ENCODE measurements at regions not wholly inside any gene's neighbourhood (a gene's known extent, or its start where the extent isn't known, plus 50 kb on each side); places are given as distances from the start of the nearest gene placed in this dataset.

GRCh38 chr3:76735152-76735551 is 304.7 kb upstream of the ROBO2 start (continued):
- TF ChIP-seq, protein P1, sequence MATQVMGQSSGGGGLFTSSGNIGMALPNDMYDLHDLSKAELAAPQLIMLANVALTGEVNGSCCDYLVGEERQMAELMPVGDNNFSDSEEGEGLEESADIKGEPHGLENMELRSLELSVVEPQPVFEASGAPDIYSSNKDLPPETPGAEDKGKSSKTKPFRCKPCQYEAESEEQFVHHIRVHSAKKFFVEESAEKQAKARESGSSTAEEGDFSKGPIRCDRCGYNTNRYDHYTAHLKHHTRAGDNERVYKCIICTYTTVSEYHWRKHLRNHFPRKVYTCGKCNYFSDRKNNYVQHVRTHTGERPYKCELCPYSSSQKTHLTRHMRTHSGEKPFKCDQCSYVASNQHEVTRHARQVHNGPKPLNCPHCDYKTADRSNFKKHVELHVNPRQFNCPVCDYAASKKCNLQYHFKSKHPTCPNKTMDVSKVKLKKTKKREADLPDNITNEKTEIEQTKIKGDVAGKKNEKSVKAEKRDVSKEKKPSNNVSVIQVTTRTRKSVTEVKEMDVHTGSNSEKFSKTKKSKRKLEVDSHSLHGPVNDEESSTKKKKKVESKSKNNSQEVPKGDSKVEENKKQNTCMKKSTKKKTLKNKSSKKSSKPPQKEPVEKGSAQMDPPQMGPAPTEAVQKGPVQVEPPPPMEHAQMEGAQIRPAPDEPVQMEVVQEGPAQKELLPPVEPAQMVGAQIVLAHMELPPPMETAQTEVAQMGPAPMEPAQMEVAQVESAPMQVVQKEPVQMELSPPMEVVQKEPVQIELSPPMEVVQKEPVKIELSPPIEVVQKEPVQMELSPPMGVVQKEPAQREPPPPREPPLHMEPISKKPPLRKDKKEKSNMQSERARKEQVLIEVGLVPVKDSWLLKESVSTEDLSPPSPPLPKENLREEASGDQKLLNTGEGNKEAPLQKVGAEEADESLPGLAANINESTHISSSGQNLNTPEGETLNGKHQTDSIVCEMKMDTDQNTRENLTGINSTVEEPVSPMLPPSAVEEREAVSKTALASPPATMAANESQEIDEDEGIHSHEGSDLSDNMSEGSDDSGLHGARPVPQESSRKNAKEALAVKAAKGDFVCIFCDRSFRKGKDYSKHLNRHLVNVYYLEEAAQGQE (IDR thresholded peaks at IDR 0.05; ENCODE audit: low read depth, low read length): no peak

- Histone ChIP-seq H3K9ac (no peak overlapping the region), H3K9me3 (no peaks in the 10 kb centered on the region), H3F3A (replicated peaks; ENCODE audit: insufficient read depth) (no peaks in the 10 kb centered on the region), H3K36me3 (replicated peaks in 1 of 2; ENCODE audit: control insufficient read depth in 1 of 2, insufficient read depth in 2 of 2, low read length in 1 of 2) (no peaks in the 10 kb centered on the region), H3K27me3 (ENCODE audit: insufficient read depth) (no peaks in the 10 kb centered on the region), H3K4me1 (ENCODE audit: control insufficient read depth in 1 of 2, insufficient read depth in 2 of 2, low read depth in 1 of 2, low read length in 1 of 2) (no peaks in the 10 kb centered on the region), H3K4me2 (no peak overlapping the region), H3K4me3 (ENCODE audit: low read depth in 2 of 2, low read length in 1 of 2) (no peak overlapping the region; a peak in 1 of 4 replicates), H2AFZ (ENCODE audit: low read depth) (no peak overlapping the region), H3K27ac (ENCODE audit: low read depth in 2 of 2, low read length in 1 of 2) (no peak overlapping the region), H3K9me2 (no peaks in the 10 kb centered on the region), H3K79me2 (ENCODE audit: insufficient read depth) (no peaks in the 10 kb centered on the region), H4K20me1 (ENCODE audit: insufficient read depth) (no peaks in the 10 kb centered on the region)
- WGBS (ENCODE audit: low lambda C conversion rate): 54% methylated on average over 2 of the region's 2 CpGs
- ChIA-PET CTCF (interaction anchor here (0.6 to 2.1 kb wide), 19 partner anchors 9 to 1870 kb away, joined by 3 to 8 read pairs (median 3); partner anchors contain the start of gene ROBO2), POLR2A (interaction anchor here (0.9 kb wide), 1 partner anchor 285 kb away, joined by 5 read pairs; no protein-coding TSS in a partner anchor)
- DNase-seq: no peak
- TF ChIP-seq SMC3 (IDR thresholded peaks at IDR 0.05; ENCODE audit: low read depth, low read length) (peak; percentile 11; the same call in 1 of the 2 replicates), RFX5 (IDR thresholded peaks at IDR 0.05; ENCODE audit: low read length) (no peak), RAD21 (IDR thresholded peaks at IDR 0.05; ENCODE audit: low read length) (peak; percentile 73)
- TF ChIP-seq, protein P2, sequence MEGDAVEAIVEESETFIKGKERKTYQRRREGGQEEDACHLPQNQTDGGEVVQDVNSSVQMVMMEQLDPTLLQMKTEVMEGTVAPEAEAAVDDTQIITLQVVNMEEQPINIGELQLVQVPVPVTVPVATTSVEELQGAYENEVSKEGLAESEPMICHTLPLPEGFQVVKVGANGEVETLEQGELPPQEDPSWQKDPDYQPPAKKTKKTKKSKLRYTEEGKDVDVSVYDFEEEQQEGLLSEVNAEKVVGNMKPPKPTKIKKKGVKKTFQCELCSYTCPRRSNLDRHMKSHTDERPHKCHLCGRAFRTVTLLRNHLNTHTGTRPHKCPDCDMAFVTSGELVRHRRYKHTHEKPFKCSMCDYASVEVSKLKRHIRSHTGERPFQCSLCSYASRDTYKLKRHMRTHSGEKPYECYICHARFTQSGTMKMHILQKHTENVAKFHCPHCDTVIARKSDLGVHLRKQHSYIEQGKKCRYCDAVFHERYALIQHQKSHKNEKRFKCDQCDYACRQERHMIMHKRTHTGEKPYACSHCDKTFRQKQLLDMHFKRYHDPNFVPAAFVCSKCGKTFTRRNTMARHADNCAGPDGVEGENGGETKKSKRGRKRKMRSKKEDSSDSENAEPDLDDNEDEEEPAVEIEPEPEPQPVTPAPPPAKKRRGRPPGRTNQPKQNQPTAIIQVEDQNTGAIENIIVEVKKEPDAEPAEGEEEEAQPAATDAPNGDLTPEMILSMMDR (IDR thresholded peaks at IDR 0.05): peak; percentile 43
These were observed 286.3 kb upstream of the ROBO2 start for GRCh38 chr3:76753599-76753998.

DNA sequence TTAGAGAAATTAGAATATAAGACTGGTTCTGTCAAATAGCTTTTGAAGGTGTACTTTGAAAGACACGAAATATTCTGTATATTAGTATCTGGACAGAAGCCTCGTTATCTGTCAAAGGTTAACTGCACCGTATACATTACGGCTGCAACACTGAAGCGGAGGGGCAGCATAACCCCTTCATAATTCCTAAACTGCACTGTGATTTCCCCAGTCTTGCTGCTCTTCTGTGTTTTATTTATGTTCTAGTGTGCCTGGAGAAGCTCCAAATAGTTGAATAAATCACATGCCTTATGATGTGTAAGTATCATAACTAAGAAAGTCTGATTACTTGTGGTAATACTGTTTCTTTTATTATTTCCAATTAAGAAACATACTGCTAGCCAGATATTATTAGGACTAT is 285.7 kb upstream of the ROBO2 start:
- H3K9me2 ChIP-seq: no peaks in the 10 kb centered on the region
- H3K9me3 ChIP-seq: no peaks in the 10 kb centered on the region
- no peaks in the 10 kb centered on the region for H3F3A ChIP-seq (replicated peaks; ENCODE audit: insufficient read depth)
- no peaks in the 10 kb centered on the region for H3K79me2 ChIP-seq (ENCODE audit: insufficient read depth)
- H3K9ac ChIP-seq: no peak overlapping the region
- H3K27me3 ChIP-seq (ENCODE audit: insufficient read depth): no peaks in the 10 kb centered on the region
- no peaks in the 10 kb centered on the region for H4K20me1 ChIP-seq (ENCODE audit: insufficient read depth)
- H3K27ac ChIP-seq (ENCODE audit: low read depth in 2 of 2, low read length in 1 of 2): no peak overlapping the region
- WGBS (ENCODE audit: low lambda C conversion rate): 62% methylated on average over 5 of the region's 5 CpGs
- CTCF ChIA-PET: interaction anchor here (0.6 to 2.1 kb wide), 17 partner anchors 10 to 1869 kb away, joined by 3 to 8 read pairs (median 3); partner anchors contain the start of gene ROBO2
- H3K4me2 ChIP-seq: no peak overlapping the region
- H2AFZ ChIP-seq (ENCODE audit: low read depth): no peak overlapping the region
- no peak for DNase-seq
- H3K4me3 ChIP-seq (ENCODE audit: low read depth in 2 of 2, low read length in 1 of 2): no peak overlapping the region
- no peaks in the 10 kb centered on the region for H3K36me3 ChIP-seq (replicated peaks in 1 of 2; ENCODE audit: control insufficient read depth in 1 of 2, insufficient read depth in 2 of 2, low read length in 1 of 2)
- no peaks in the 10 kb centered on the region for H3K4me1 ChIP-seq (ENCODE audit: control insufficient read depth in 1 of 2, insufficient read depth in 2 of 2, low read depth in 1 of 2, low read length in 1 of 2)
- POLR2A ChIA-PET: interaction anchor here (0.9 kb wide), 1 partner anchor 284 kb away, joined by 5 read pairs; no protein-coding TSS in a partner anchor
- TF ChIP-seq TEAD4 (IDR thresholded peaks at IDR 0.05; ENCODE audit: borderline replicate concordance, insufficient read depth) (no peak), EP300 (IDR thresholded peaks at IDR 0.05; ENCODE audit: borderline replicate concordance in 1 of 2, low read depth in 1 of 2, low read length in 1 of 2) (no peak), RXRA (IDR thresholded peaks at IDR 0.05; ENCODE audit: borderline replicate concordance, low read depth) (no peak), EZH2phosphoT487 (IDR thresholded peaks at IDR 0.05; ENCODE audit: borderline replicate concordance, low read depth) (no peak), TCF12 (IDR thresholded peaks at IDR 0.05) (no peak), FOXM1 (IDR thresholded peaks at IDR 0.05; ENCODE audit: low read depth) (no peak), NRF1 (IDR thresholded peaks at IDR 0.05; ENCODE audit: low read depth, low read length) (no peak), USF1 (IDR thresholded peaks at IDR 0.05; ENCODE audit: borderline replicate concordance, low read depth) (no peak), CHD2 (IDR thresholded peaks at IDR 0.05; ENCODE audit: low read length, partially characterized antibody) (no peak), FOSL2 (IDR thresholded peaks at IDR 0.05; ENCODE audit: borderline replicate concordance, low read depth) (no peak), RFX5 (IDR thresholded peaks at IDR 0.05; ENCODE audit: low read length) (no peak), POLR2AphosphoS5 (IDR thresholded peaks at IDR 0.05; ENCODE audit: low read depth, low read length) (no peak)
- TF ChIP-seq, protein P3, sequence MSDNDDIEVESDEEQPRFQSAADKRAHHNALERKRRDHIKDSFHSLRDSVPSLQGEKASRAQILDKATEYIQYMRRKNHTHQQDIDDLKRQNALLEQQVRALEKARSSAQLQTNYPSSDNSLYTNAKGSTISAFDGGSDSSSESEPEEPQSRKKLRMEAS (IDR thresholded peaks at IDR 0.05; ENCODE audit: low read depth): no peak
- TF ChIP-seq, protein P4, sequence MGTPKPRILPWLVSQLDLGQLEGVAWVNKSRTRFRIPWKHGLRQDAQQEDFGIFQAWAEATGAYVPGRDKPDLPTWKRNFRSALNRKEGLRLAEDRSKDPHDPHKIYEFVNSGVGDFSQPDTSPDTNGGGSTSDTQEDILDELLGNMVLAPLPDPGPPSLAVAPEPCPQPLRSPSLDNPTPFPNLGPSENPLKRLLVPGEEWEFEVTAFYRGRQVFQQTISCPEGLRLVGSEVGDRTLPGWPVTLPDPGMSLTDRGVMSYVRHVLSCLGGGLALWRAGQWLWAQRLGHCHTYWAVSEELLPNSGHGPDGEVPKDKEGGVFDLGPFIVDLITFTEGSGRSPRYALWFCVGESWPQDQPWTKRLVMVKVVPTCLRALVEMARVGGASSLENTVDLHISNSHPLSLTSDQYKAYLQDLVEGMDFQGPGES (IDR thresholded peaks at IDR 0.05; ENCODE audit: low read depth, low read length): no peak
